ENCODE measurements at regions not wholly inside any gene's neighbourhood (a gene's known extent, or its start where the extent isn't known, plus 50 kb on each side); places are given as distances from the start of the nearest gene placed in this dataset.

DNA sequence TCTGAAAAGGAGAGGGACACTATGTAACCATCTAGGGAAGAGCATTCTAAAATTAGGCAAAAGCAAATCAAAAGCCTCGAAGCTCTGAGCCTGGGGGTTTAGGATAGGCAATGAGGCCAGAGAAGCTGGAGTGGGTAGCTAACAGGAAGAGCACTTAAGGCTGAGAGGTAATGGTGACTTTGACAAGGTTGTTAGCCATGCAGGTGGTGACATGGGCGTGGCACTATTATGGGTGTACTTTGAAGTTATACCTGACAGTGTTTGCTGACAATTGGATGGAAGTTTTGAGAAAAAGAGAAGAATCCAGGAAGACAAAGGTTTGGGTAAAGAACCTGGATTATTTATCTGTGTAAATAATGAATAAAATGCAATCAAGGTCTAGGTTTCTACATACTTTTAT lies 383.0 kb upstream of the SEMA3C start:
- TF ChIP-seq, protein P1, sequence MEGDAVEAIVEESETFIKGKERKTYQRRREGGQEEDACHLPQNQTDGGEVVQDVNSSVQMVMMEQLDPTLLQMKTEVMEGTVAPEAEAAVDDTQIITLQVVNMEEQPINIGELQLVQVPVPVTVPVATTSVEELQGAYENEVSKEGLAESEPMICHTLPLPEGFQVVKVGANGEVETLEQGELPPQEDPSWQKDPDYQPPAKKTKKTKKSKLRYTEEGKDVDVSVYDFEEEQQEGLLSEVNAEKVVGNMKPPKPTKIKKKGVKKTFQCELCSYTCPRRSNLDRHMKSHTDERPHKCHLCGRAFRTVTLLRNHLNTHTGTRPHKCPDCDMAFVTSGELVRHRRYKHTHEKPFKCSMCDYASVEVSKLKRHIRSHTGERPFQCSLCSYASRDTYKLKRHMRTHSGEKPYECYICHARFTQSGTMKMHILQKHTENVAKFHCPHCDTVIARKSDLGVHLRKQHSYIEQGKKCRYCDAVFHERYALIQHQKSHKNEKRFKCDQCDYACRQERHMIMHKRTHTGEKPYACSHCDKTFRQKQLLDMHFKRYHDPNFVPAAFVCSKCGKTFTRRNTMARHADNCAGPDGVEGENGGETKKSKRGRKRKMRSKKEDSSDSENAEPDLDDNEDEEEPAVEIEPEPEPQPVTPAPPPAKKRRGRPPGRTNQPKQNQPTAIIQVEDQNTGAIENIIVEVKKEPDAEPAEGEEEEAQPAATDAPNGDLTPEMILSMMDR (conservative IDR thresholded peaks at IDR 0.05 in 1 of 2, IDR thresholded peaks at IDR 0.05 in 1 of 2; ENCODE audit: low read depth in 1 of 2, low read length in 2 of 2): no peak
- TF ChIP-seq EZH2 (IDR thresholded peaks at IDR 0.05; ENCODE audit: low read length, missing control alignments): no peak

All from fibroblast of lung (primary cell).